HepG2 (cell line): ENCODE measurements at regions not wholly inside any gene's neighbourhood (a gene's known extent, or its start where the extent isn't known, plus 50 kb on each side); places are given as distances from the start of the nearest gene placed in this dataset.

Experiments used
- ATAC-seq: fragments of 200-7000 bp; cut with Tn5 transposase; 3 replicates; pipeline ENCODE4 v1.9.1; 2020; ENCODE audit warnings: mild to moderate bottlenecking, moderate library complexity
- BruUV-seq: library from RNA; stranded (reverse); fragments of 400-500 nt; replicated peaks from 2 replicates; lab custom pipeline; 2021; lab: Mats Ljungman, UMichigan
- CTCF ChIA-PET: fragments of 300-600 bp; formaldehyde crosslinking; extraction: SDS; loops from one replicate; lab custom pipeline; 2021; ENCODE audit warnings: low total read pairs, inconsistent platforms, low intra/inter-chr PET ratio; lab: Yijun Ruan, JAX
- POLR2A ChIA-PET: fragments of 350-600 bp; sonication (Branson Sonifier 250); formaldehyde crosslinking; loops from one replicate; lab custom pipeline; 2020; ENCODE audit warnings: antibody characterized with exemption, inconsistent platforms; lab: Yijun Ruan, JAX
- DNase-seq: peaks from one replicate; pipeline ENCODE4 v3.0.0-alpha.2; 2015; ENCODE audit warnings: low spot score
- FAIRE-seq: peaks from 3 replicates; lab custom pipeline; 2011; peaks lifted over from hg19 to GRCh38; lab: Jason Lieb, UNC
- H2AFZ ChIP-seq: one replicate; pipeline ENCODE4 v1.6.1; 2011; ENCODE audit warnings: low read length, inconsistent platforms
- H3K27ac ChIP-seq: fragments of 300-600 bp; 3 replicates; pipeline ENCODE4 v1.8.0; 2011; ENCODE audit warnings: mixed run types, mild to moderate bottlenecking, mixed read lengths, low read length, inconsistent platforms; ENCODE audit not compliant: insufficient read depth; ENCODE audit errors: extremely low read length
- H3K27me3 ChIP-seq, 2 experiments: fragments of 200-600 bp in 1 of 2; 2 replicates in 1 of 2; 3 replicates in 1 of 2; pipeline versions ENCODE4 v1.6.0 to v1.8.0; 2011; ENCODE audit warnings: low read length in 2 of 2, mild to moderate bottlenecking in 2 of 2, moderate library complexity in 2 of 2, inconsistent platforms in 1 of 2; ENCODE audit not compliant: insufficient read depth in 2 of 2, control insufficient read depth in 1 of 2
- H3K36me3 ChIP-seq, 2 experiments: fragments of 200-600 bp in 1 of 2; replicated peaks in 1 of 2; 2 replicates in 1 of 2; 3 replicates in 1 of 2; pipeline versions ENCODE4 v1.5.1 to v1.8.0; 2011; ENCODE audit warnings: low read length in 2 of 2, inconsistent platforms in 1 of 2; ENCODE audit not compliant: insufficient read depth in 2 of 2, control insufficient read depth in 1 of 2
- H3K4me1 ChIP-seq: 2 replicates; pipeline ENCODE4 v1.5.1; 2012; ENCODE audit warnings: low read length, inconsistent platforms; ENCODE audit not compliant: insufficient read depth
- H3K4me2 ChIP-seq: 2 replicates; pipeline ENCODE4 v1.6.0; 2011; ENCODE audit warnings: low read depth, low read length, inconsistent platforms
- H3K4me3 ChIP-seq, 3 experiments: fragments of 200-600 bp in 1 of 3; sonication (generic), shearing (Covaris generic) in 1 of 3; replicated peaks in 1 of 3; 2 replicates each; pipeline ENCODE4 v1.5.1; 2011 to 2016; ENCODE audit warnings: low read length in 3 of 3, inconsistent platforms in 2 of 3, low read depth in 2 of 3, mild to moderate bottlenecking in 2 of 3, control low read depth in 1 of 3, mixed read lengths in 1 of 3; ENCODE audit not compliant: insufficient read depth in 1 of 3
- H3K79me2 ChIP-seq: one replicate; pipeline ENCODE4 v1.6.1; 2011; ENCODE audit warnings: low read length, inconsistent platforms; ENCODE audit not compliant: insufficient read depth
- H3K9ac ChIP-seq: 2 replicates; pipeline ENCODE4 v1.6.0; 2011; ENCODE audit warnings: mild to moderate bottlenecking, low read depth, low read length, inconsistent platforms; ENCODE audit not compliant: insufficient read depth
- H3K9me3 ChIP-seq: 2 replicates; pipeline ENCODE4 v1.5.1; 2012; ENCODE audit warnings: mild to moderate bottlenecking, low read length
- H4K20me1 ChIP-seq: 2 replicates; pipeline ENCODE4 v1.6.0; 2011; ENCODE audit warnings: inconsistent platforms, mild to moderate bottlenecking, low read length, moderate library complexity; ENCODE audit not compliant: insufficient read depth
- FUBP1 ChIP-seq: sonication (generic); formaldehyde crosslinking; IDR thresholded peaks from 2 replicates; pipeline ENCODE4 v1.5.1; 2020; ENCODE audit warnings: missing genetic modification reagents, mild to moderate bottlenecking, borderline replicate concordance
- HOXA3 ChIP-seq: sonication (generic); formaldehyde crosslinking; IDR thresholded peaks from 2 replicates; pipeline ENCODE4 v1.5.0; 2020; ENCODE audit warnings: missing genetic modification reagents
- RELA ChIP-seq: sonication (generic); formaldehyde crosslinking; IDR thresholded peaks from 2 replicates; pipeline ENCODE4 v1.4.0; 2020; ENCODE audit warnings: missing genetic modification reagents
- SMAD1 ChIP-seq: sonication (generic); formaldehyde crosslinking; IDR thresholded peaks from 2 replicates; pipeline ENCODE4 v1.4.0; 2020; ENCODE audit warnings: missing genetic modification reagents, low read depth, mild to moderate bottlenecking, borderline replicate concordance
- THAP11 ChIP-seq: IDR thresholded peaks from 2 replicates; pipeline ENCODE4 v1.6.1; 2016; ENCODE audit warnings: missing biosample characterization, missing genetic modification reagents
- ZBTB26 ChIP-seq: IDR thresholded peaks from 2 replicates; pipeline ENCODE4 v1.6.1; 2016; ENCODE audit warnings: missing compliant biosample characterization, missing genetic modification reagents, borderline replicate concordance
- ZNF430 ChIP-seq: sonication (generic); formaldehyde crosslinking; IDR thresholded peaks from 2 replicates; pipeline ENCODE4 v1.9.0; 2021; ENCODE audit warnings: mild to moderate bottlenecking, missing genetic modification reagents
- ZNF468 ChIP-seq: sonication (generic); formaldehyde crosslinking; IDR thresholded peaks from 2 replicates; pipeline ENCODE4 v1.8.0; 2022; ENCODE audit warnings: mild to moderate bottlenecking, moderate library complexity, missing genetic modification reagents
- ZNF589 ChIP-seq: sonication (generic); formaldehyde crosslinking; conservative IDR thresholded peaks from 2 replicates; pipeline ENCODE4 v1.8.0; 2022; ENCODE audit warnings: mild to moderate bottlenecking, moderate library complexity, missing genetic modification reagents
- ZNF709 ChIP-seq: sonication (generic); formaldehyde crosslinking; IDR thresholded peaks from 2 replicates; pipeline ENCODE4 v1.5.0; 2020; ENCODE audit warnings: mild to moderate bottlenecking, missing genetic modification reagents
- in situ Hi-C: cut with HindIII; loops from 2 replicates; pipeline ENCODE4 v1.10.0; 2017; ENCODE audit warnings: low pct_unique_long_range_greater_than_20kb; ENCODE audit not compliant: extremely low pct_ligation_motif_present
- intact Hi-C: fragments of 100-400 bp; cut with micrococcal nuclease; formaldehyde crosslinking; loops from one replicate; pipeline ENCODE4 v1.10.0; 2022; ENCODE audit not compliant: unreplicated experiment

GRCh38 chr5:111813537-111813936, 56.5 kb upstream of the NREP start:
- no peak for ATAC-seq
- Histone ChIP-seq H2AFZ (no peak overlapping the region), H3K9me3 (no peaks in the 10 kb centered on the region), H3K27me3 (no peaks in the 10 kb centered on the region), H3K27ac (no peak overlapping the region), H3K79me2 (no peaks in the 10 kb centered on the region), H4K20me1 (no peaks in the 10 kb centered on the region), H3K4me1 (no peaks in the 10 kb centered on the region), H3K9ac (no peak overlapping the region), H3K4me2 (no peak overlapping the region), H3K36me3 (no peaks in the 10 kb centered on the region), H3K4me3 (no peak overlapping the region)
- CTCF ChIA-PET: no interaction called here
- DNase-seq: no peak
- POLR2A ChIA-PET: no interaction called here
- TF ChIP-seq ZNF430 (CRISPR knock-in tag) (no peak), ZNF468 (CRISPR knock-in tag) (no peak), SMAD1 (CRISPR knock-in tag) (no peak), RELA (CRISPR knock-in tag) (no peak), THAP11 (CRISPR knock-in tag) (no peak), ZNF589 (CRISPR knock-in tag) (no peak), ZNF709 (CRISPR knock-in tag) (no peak), HOXA3 (CRISPR knock-in tag) (no peak), ZBTB26 (CRISPR knock-in tag) (no peak), FUBP1 (CRISPR knock-in tag) (no peak)
- no peak for FAIRE-seq
- BruUV-seq: no TSS peak
- intact Hi-C loops: loop anchor here (10.0 kb wide), 1 partner anchor 129 kb away; no protein-coding TSS in a partner anchor
- in situ Hi-C loops: no loop called here
